ENCODE measurements at regions not wholly inside any gene's neighbourhood (a gene's known extent, or its start where the extent isn't known, plus 50 kb on each side); places are given as distances from the start of the nearest gene placed in this dataset.

DNA sequence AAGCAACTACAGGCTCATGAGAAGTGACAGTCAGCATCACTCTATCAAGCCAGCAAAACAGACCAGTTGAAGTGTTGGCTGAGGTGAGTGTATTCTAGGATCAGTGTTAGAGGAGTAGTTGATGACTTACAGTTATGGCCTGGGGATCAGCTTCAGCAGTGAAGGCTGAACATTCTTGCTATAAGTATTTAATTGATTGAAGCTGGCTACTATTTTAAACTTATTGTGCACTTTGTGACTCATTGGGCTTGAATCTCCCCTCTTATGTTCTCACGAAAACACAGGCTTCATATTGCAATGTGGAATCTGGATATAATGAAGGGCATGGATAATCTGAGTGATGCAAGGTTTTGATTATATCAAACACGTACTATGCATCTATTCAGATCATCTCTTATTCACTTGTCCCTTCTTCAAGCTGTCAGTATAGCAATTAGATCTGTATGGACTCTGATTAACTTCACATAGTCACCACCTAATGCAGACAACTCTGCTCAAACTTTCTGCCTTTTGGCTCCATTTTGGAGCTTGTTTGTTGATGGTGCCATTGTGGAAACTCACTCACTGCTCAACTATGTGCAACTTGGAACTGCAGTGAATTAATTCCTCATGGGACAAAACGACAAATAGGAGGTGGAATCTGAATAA is 309.2 kb downstream of the SLC16A7 start:
- Histone ChIP-seq H3K9ac (ENCODE audit: low read depth in 1 of 2, low read length in 2 of 2) (no peak overlapping the region), H3K27ac (ENCODE audit: low read depth in 1 of 2, low read length in 2 of 2) (no peak overlapping the region), H3K4me3 (ENCODE audit: low read depth in 1 of 3, low read length in 3 of 3) (no peak overlapping the region), H3K36me3 (ENCODE audit: control insufficient read depth in 4 of 4, insufficient read depth in 3 of 4, low read depth in 1 of 4, low read length in 3 of 4) (no peaks in the 10 kb centered on the region), H3K9me3 (ENCODE audit: control insufficient read depth in 4 of 4, low read length in 3 of 4) (no peaks in the 10 kb centered on the region), H3K4me1 (ENCODE audit: control insufficient read depth in 4 of 4, insufficient read depth in 4 of 4, low read length in 3 of 4) (no peaks in the 10 kb centered on the region), H3K27me3 (ENCODE audit: control insufficient read depth in 4 of 4, insufficient read depth in 4 of 4, low read length in 3 of 4) (no peaks in the 10 kb centered on the region)
- WGBS = 76% methylated on average over 3 of the region's 3 CpGs
- no peak for DNase-seq (ENCODE audit: low spot score)
- TF ChIP-seq TAF1 (conservative IDR thresholded peaks at IDR 0.05) = no peak
- TF ChIP-seq SP1 (IDR thresholded peaks at IDR 0.05) = no peak
- TF ChIP-seq FOXA1 (IDR thresholded peaks at IDR 0.05) = no peak
- TF ChIP-seq HNF4A (conservative IDR thresholded peaks at IDR 0.05) = no peak
- TF ChIP-seq, protein P1, sequence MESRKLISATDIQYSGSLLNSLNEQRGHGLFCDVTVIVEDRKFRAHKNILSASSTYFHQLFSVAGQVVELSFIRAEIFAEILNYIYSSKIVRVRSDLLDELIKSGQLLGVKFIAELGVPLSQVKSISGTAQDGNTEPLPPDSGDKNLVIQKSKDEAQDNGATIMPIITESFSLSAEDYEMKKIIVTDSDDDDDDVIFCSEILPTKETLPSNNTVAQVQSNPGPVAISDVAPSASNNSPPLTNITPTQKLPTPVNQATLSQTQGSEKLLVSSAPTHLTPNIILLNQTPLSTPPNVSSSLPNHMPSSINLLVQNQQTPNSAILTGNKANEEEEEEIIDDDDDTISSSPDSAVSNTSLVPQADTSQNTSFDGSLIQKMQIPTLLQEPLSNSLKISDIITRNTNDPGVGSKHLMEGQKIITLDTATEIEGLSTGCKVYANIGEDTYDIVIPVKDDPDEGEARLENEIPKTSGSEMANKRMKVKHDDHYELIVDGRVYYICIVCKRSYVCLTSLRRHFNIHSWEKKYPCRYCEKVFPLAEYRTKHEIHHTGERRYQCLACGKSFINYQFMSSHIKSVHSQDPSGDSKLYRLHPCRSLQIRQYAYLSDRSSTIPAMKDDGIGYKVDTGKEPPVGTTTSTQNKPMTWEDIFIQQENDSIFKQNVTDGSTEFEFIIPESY (IDR thresholded peaks at IDR 0.05) = no peak
- TF ChIP-seq, protein P2, sequence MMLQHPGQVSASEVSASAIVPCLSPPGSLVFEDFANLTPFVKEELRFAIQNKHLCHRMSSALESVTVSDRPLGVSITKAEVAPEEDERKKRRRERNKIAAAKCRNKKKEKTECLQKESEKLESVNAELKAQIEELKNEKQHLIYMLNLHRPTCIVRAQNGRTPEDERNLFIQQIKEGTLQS (IDR thresholded peaks at IDR 0.05) = no peak
- TF ChIP-seq YY1 (IDR thresholded peaks at IDR 0.05) = no peak
- TF ChIP-seq EGR1 (IDR thresholded peaks at IDR 0.05; ENCODE audit: low read depth in 2 of 2) = no peak
- TF ChIP-seq NR2F2 (IDR thresholded peaks at IDR 0.05) = no peak
- TF ChIP-seq, protein P3, sequence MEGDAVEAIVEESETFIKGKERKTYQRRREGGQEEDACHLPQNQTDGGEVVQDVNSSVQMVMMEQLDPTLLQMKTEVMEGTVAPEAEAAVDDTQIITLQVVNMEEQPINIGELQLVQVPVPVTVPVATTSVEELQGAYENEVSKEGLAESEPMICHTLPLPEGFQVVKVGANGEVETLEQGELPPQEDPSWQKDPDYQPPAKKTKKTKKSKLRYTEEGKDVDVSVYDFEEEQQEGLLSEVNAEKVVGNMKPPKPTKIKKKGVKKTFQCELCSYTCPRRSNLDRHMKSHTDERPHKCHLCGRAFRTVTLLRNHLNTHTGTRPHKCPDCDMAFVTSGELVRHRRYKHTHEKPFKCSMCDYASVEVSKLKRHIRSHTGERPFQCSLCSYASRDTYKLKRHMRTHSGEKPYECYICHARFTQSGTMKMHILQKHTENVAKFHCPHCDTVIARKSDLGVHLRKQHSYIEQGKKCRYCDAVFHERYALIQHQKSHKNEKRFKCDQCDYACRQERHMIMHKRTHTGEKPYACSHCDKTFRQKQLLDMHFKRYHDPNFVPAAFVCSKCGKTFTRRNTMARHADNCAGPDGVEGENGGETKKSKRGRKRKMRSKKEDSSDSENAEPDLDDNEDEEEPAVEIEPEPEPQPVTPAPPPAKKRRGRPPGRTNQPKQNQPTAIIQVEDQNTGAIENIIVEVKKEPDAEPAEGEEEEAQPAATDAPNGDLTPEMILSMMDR (IDR thresholded peaks at IDR 0.05; ENCODE audit: low read depth, low read length, missing input control) = no peak
- no peak for TF ChIP-seq FOXA2 (IDR thresholded peaks at IDR 0.05)
- TF ChIP-seq, protein P4, sequence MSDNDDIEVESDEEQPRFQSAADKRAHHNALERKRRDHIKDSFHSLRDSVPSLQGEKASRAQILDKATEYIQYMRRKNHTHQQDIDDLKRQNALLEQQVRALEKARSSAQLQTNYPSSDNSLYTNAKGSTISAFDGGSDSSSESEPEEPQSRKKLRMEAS (IDR thresholded peaks at IDR 0.05) = no peak

DNA sequence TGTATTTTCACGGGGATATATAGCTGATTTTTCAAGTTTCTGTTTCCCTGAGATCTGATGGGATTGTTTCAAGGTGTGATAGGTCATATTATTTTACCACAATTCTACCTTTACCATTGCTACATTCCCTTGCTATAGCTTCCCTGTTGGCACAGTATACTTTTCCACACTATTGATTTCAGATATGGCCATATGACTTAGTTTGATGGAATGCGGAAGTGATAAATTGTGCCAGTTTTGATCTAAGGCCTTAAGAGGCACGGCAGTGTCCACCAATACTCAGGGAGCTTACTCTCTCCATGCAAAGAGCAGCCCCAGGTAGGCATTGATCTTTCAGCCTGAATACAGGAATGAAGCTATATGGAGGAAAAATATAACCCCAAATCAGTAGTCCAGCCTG is 315.7 kb downstream of the SLC16A7 start:
- Histone ChIP-seq H3K36me3 (ENCODE audit: control insufficient read depth in 4 of 4, insufficient read depth in 3 of 4, low read depth in 1 of 4, low read length in 3 of 4) (no peaks in the 10 kb centered on the region), H3K4me3 (ENCODE audit: low read depth in 1 of 3, low read length in 3 of 3) (no peak overlapping the region), H3K27ac (ENCODE audit: low read depth in 1 of 2, low read length in 2 of 2) (no peak overlapping the region), H3K9me3 (ENCODE audit: control insufficient read depth in 4 of 4, low read length in 3 of 4) (no peaks in the 10 kb centered on the region), H3K9ac (ENCODE audit: low read depth in 1 of 2, low read length in 2 of 2) (no peak overlapping the region), H3K27me3 (ENCODE audit: control insufficient read depth in 4 of 4, insufficient read depth in 4 of 4, low read length in 3 of 4) (no peaks in the 10 kb centered on the region), H3K4me1 (ENCODE audit: control insufficient read depth in 4 of 4, insufficient read depth in 4 of 4, low read length in 3 of 4) (no peaks in the 10 kb centered on the region)
- 87% methylated on average over 3 of the region's 3 CpGs for WGBS
- no peak for DNase-seq (ENCODE audit: low spot score)
- TF ChIP-seq FOXA1 (IDR thresholded peaks at IDR 0.05) (no peak), GABPA (IDR thresholded peaks at IDR 0.05 in 1 of 2, conservative IDR thresholded peaks at IDR 0.05 in 1 of 2) (no peak), YY1 (IDR thresholded peaks at IDR 0.05) (no peak), HNF4G (IDR thresholded peaks at IDR 0.05) (no peak), TAF1 (conservative IDR thresholded peaks at IDR 0.05) (no peak), HNF4A (conservative IDR thresholded peaks at IDR 0.05) (no peak), JUND (IDR thresholded peaks at IDR 0.05) (no peak), EGR1 (IDR thresholded peaks at IDR 0.05; ENCODE audit: low read depth in 2 of 2) (no peak), SP1 (IDR thresholded peaks at IDR 0.05) (no peak), NR2F2 (IDR thresholded peaks at IDR 0.05) (no peak), RAD21 (IDR thresholded peaks at IDR 0.05) (no peak), FOXA2 (IDR thresholded peaks at IDR 0.05) (no peak)
- TF ChIP-seq, protein P2 (IDR thresholded peaks at IDR 0.05) = no peak
- TF ChIP-seq, protein P1 (IDR thresholded peaks at IDR 0.05) = no peak
- TF ChIP-seq, protein P4 (IDR thresholded peaks at IDR 0.05) = no peak
- TF ChIP-seq, protein P5, sequence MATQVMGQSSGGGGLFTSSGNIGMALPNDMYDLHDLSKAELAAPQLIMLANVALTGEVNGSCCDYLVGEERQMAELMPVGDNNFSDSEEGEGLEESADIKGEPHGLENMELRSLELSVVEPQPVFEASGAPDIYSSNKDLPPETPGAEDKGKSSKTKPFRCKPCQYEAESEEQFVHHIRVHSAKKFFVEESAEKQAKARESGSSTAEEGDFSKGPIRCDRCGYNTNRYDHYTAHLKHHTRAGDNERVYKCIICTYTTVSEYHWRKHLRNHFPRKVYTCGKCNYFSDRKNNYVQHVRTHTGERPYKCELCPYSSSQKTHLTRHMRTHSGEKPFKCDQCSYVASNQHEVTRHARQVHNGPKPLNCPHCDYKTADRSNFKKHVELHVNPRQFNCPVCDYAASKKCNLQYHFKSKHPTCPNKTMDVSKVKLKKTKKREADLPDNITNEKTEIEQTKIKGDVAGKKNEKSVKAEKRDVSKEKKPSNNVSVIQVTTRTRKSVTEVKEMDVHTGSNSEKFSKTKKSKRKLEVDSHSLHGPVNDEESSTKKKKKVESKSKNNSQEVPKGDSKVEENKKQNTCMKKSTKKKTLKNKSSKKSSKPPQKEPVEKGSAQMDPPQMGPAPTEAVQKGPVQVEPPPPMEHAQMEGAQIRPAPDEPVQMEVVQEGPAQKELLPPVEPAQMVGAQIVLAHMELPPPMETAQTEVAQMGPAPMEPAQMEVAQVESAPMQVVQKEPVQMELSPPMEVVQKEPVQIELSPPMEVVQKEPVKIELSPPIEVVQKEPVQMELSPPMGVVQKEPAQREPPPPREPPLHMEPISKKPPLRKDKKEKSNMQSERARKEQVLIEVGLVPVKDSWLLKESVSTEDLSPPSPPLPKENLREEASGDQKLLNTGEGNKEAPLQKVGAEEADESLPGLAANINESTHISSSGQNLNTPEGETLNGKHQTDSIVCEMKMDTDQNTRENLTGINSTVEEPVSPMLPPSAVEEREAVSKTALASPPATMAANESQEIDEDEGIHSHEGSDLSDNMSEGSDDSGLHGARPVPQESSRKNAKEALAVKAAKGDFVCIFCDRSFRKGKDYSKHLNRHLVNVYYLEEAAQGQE (IDR thresholded peaks at IDR 0.05) = no peak
- TF ChIP-seq, protein P3 (IDR thresholded peaks at IDR 0.05; ENCODE audit: low read depth, low read length, missing input control) = no peak
